ENCODE measurements at regions not wholly inside any gene's neighbourhood (a gene's known extent, or its start where the extent isn't known, plus 50 kb on each side); places are given as distances from the start of the nearest gene placed in this dataset.
"Not testable (repeated sequence)": the region's sequence is repeated elsewhere in the genome, so short reads cannot be mapped to it uniquely, and the experiment has no call there.

DNA sequence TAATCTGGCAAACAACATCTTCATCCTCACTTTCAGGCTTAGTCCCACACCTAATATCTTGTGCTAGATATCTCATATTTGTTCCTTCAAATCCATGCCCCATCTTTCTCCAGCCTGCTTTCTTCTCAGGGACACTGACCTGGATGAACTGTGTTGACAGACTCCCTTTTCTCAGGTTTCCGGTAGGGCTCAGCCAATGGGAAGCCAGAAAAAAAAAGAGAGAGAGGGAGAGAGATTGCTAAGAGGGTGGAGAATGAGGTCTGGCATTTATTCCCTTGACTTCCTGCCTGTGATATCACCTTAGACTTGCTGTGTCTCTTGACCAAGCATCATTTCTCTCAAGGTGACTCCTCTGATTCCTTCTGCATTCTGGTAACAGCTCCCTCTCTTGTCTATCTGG, 145.6 kb upstream of the ABI3BP start:
- no peak for DNase-seq (ENCODE audit: low read depth)

DNA sequence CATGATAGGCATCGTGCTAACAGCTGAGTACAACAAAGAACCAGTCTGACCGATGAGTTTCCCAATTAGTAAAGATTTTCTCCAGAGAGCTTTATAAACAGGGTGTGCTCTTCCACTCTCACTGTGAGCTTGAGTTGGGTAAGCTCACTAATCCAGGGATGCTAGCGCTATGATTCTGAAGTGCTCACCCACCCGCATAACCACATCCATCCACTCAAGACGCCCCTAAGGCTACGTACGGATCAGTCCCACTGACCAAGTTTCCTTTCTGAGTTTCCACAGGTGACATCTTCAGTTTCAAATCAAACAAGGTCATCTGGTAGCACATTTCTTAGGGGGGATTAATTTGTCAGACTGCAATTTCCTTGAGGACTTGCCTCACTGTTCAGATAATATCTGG, 141.1 kb upstream of the ABI3BP start:
- no peak for DNase-seq (ENCODE audit: low read depth)

DNA sequence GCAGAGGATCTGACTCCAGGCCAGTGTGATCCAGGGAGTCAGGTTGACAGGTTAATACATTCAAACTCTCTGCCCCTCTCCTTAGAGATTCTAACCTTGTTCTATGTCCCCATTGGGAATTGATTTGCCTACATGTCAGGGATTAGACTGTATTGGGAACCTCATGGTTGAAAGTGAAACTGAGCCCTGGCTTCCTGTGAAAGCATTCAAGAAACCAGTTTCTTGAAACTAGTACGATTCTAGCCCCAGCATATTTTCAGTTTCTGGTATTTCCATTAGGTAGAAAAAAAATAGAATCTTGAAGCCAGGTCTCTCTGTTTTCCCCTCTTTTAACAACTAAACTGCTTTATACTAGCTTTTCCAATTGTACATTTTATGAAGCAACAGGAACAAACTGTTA, 140.4 kb upstream of the ABI3BP start:
- DNase-seq (ENCODE audit: low read depth) = no peak

DNA sequence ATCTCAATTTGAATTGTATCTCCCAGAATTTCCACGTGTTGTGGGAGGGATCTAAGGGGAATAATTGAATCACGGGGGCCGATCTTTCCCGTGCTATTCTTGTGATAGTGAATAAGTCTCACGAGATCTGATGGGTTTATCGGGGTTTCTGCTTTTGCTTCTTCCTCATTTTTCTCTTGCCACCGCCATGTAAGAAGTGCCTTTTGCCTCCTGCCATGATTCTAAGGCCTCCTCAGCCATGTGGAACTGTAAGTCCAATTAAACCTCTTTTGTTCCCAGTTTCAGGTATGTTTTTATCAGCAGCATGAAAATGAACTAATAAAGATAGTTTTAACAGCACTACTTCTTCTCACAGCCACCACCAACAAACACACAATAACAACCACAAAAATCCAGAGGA, 140.0 kb upstream of the ABI3BP start:
- DNase-seq (ENCODE audit: low read depth) = not testable (repeated sequence)

DNA sequence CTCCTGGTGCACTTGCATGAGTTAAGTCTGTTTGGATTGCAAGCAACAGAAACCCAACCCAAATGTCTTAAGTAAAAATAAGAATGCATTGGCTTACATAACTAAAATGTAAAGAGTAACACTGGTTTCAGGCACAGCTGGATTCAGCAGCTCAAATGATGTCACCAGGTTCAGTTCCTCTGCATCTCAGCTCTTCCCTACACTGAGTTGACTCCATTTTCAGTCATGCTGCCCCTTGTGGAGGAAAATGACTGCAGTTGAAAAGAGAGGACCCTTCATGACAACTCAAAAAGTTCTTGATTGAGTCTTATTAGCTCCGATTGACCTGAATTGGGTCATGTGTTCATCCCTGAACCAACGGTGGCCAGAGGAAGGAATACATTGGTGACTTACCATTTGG, 138.5 kb upstream of the ABI3BP start:
- no peak for DNase-seq (ENCODE audit: low read depth)

DNA sequence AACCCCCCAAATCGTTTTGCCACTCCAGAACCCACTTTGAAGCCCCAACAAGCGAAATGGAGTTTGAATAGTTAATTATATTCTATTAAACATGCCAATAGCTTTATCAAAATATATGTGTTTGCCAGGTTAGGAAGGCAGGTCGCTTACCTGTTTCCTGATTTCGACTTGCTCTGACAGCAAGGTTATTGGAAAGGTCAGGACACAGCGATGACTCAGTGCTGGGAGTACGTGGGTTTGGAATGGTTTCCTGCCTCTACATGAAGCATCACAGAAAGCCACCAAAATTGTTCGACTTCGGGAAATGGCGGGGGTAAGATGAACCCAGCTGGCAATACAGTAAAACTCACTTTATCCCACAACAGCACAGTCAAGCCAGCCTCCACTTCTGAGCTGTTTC, 135.6 kb upstream of the ABI3BP start:
- no peak for DNase-seq (ENCODE audit: low read depth)

DNA sequence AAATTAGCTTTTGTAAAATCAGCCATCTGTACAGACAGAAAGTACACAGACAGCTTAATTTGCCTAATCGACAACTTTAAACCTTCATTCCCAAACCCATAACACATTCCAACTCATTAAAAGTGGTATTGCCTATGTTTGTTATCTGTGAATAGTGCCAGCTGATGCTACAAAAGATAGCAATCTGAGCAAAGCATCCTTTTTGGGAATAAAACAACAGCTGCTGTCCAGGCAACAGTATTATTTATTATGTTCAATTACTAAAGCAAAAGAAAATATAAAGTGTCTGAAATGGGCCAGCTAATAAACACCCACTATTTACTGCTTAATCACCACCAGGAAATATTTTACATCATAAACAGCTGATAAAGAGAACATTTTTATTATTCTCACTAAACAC, 134.8 kb upstream of the ABI3BP start:
- DNase-seq (ENCODE audit: low read depth) = no peak

DNA sequence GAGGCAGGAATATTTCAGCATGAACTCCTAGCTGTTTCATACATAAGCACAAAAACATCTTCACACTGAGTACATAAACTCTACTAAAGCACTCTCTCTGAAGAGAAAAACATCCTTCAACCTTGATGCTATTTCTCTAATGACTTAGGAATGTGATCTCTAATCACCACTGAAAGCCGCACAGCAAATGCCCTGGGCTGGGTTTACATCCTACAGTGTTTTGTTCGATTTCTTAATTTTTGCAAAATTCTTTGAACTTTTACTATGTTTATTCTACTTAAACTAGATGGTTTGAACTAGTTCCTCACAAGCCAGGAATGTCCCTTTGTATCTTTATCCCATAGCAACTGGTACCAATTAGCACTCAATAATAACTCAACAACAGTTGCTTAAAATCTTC, 130.9 kb upstream of the ABI3BP start:
- DNase-seq (ENCODE audit: low read depth) = no peak

DNA sequence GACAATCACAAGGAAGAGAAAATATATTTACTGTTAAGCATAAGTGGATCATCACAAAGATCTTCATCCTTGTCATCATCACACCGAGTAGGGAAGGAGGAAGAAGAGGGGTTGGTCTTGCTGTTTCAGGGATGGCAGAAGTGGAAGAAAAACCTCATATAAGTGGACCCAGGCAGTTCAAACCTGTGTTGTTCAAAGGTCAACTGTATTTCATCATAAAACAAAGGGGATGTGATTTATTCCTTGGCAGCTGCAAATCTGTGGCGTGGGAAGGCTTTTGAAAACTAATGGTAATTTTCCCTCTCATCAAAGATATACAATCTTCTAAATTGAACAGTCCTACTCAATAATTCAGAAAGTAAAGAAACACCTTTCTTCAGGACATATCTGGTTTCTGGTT, 129.9 kb upstream of the ABI3BP start:
- DNase-seq (ENCODE audit: low read depth) = no peak

DNA sequence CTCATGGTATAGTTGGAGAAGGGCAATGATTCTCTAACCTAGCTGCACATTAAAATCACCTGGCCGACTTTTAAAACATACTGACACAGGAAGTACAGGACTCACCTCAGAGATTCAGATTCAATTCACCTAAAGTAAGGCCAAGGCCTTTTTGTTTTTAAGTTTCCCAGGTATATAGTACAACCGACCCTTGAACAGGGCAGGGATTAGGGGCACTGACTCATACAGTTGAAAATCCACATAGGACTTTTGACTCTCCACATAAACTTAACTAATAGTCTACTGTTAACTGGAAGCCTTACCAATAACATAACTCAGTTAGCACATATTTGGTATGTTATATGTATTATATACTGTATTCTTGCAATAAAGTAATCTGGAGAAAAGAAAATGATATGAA, 129.5 kb upstream of the ABI3BP start:
- no peak for DNase-seq (ENCODE audit: low read depth)

DNA sequence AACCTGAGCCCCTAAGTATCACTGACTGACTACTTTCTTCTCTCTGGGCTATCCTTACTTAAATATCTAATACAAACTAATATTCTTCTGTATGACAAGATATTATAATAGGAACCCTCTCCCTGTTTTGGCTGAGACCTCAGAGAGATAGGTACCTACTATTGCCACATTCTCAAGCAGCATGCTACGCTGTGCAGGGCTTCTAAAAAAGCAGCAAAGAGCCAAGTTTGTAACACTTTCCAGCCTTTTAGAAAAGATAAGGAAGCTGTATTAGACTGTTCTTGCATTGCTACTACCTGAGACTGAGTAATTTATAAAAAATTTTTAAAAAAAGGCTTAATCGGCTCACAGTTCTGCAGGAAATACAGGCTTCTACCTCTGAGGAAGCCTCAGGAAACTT, 126.8 kb upstream of the ABI3BP start:
- DNase-seq (ENCODE audit: low read depth) = no peak

DNA sequence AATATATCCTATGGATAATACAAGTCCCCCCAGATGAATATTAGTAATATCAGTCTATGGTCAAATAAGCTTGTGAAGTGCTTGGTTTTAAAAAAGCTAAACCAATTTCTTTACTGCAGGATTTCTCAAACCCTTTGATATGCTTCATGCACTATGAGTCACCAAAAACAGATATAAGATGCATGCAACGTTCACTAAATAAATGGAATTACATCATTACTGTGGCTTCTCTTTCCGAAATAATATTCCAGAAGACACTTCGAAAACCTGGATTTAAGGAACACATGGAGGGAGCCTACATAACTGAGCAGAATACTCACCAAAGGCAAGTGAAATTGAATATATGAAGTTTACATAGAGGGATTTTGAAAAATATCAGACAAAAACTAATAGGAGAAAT, 126.3 kb upstream of the ABI3BP start:
- peak; percentile 32 for DNase-seq (ENCODE audit: low read depth)

DNA sequence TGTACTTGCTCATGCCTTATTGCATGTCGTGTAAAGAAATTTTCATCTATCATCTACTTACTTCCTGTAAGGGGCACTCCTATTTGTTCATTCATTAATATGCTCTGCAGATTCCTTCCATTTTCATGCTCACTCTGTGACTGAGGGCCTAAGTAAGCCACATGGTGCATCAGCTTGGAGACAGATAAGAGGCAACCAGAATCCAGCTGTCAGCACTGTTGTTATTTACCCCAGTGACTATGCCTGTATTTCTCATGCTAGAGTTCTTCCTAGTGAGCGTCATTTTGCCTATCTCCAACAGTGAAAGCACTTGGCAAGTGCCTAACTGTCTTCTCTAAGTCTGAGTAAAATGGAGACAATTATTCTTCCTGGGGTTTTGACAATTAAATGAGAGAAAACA, 124.8 kb upstream of the ABI3BP start:
- peak; percentile 59 for DNase-seq (ENCODE audit: low read depth)

DNA sequence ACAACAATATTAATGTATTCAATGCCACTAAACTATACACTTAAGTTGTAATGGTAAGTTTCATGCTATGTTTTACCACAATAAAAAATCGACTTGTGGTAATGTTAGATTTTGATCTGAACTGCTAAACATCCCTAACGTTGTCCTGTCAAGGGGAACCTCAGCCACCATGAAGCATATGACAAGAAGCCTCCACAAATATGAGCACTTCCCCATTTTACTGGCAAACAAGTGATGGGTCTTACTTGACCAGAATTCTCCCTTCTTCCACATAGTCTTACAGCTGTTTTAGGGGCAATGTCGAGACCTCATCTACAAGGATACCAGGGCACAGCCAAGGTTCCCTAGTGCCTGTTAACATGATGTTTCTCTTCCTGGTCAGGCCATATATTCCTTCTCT, 124.2 kb upstream of the ABI3BP start:
- DNase-seq (ENCODE audit: low read depth) = no peak

DNA sequence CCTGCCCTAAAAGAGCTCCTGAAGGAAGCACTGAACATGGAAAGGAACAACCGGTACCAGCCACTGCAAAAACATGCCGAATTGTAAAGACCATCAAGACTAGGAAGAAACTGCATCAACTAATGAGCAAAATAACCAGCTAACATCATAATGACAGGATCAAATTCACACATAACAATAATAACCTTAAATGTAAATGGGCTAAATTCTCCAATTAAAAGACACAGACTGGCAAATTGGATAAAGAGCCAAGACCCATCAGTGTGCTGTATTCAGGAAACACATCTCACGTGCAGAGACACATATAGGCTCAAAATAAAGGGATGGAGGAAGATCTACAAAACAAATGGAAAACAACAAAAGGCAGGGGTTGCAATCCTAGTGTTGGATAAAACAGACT, 117.1 kb upstream of the ABI3BP start:
- DNase-seq (ENCODE audit: low read depth) = not testable (repeated sequence)

DNA sequence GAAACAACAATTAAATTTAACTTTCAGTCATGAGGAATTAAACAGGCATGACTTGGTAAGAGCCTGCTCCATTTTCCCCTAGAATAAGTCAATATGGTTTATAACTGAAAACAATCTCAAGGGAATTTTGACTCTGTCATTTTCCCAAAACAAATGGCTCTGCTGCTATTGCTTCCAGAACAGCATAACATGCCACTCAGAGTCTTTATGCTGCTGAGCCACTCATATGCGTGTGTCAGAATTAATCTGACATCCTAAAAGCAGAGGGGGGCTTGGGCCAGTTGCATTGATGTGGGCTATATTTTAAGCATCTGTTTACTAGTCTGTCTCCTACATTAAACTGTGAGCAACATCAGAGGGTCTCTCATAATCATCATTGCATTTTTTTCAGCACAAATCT, 111.1 kb upstream of the ABI3BP start:
- DNase-seq (ENCODE audit: low read depth) = no peak

DNA sequence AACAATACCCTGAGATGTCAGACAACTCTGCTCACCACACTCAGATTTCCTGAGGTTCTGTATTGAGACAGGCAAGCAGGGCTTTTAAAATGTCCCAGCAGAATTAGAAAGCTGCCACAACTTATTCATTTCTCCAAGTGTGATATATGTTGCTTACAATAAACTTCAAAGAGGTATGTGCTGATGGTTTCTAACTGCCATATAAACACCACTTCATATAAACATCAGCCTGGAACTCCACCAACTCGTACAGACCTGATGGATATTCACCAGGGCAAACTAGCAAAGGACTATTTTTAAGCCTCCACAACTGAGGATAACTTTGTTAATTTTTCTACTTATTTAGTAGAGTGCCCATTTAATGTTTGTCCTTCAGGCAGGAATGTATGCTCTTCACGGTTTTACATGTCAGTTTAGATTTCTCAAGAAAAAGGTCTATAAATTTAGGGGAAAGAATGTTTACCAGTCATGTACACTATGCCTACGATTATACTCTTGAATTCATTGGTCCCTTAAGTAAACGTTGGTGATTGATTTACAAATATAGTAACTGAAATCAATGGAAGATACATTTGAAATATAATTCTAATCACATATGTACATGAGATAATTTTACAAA, 109.6 kb upstream of the ABI3BP start:
- no peak for DNase-seq (ENCODE audit: low read depth)

DNA sequence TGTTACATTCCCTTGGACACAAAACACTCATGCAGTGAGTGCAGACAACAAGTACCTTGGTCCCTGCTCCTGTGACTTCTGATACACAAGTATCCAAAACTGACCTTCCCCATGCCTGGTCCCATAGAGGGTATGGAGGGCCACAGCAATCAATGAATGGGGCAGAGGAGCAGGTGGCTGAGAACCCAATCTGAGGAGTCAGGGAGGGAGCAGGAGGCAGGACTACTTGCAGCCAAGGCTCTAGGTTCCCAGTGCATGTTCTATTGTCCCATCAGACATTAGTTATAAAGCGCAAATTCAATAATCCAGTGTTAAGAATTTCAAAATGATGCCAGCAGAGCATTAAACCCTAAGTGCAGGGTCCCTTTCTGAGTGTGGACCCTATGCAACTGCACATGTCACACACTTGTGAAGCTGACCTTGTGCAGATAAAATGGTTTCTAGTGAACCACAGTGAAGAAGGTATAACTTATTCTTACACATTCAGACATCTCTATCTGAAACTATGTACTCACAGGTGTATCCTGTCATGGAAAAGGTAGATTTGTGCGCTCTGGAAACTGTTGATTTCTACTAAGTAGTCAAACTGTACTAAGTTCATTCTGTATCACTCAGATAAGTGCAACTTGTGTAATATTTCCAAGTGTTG, 107.3 kb upstream of the ABI3BP start:
- no peak for DNase-seq (ENCODE audit: low read depth)

DNA sequence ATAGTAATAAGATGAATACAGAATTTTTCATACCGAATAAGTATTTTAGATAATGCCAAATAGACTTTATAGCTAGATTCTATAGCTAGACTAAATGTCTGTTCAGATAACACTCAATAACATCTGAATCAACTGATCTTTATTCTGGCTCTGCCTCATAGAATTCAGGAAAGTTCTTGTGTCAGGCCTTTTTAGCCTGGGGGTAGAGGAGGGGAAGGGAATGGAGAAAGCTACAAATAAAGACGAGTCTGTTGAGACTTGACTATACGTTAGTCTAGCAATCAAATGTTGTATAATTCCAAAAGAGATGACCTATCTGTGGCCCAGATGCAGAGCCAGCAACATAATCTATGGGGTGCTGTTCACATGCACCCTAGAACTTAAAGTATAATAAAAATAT, 106.6 kb upstream of the ABI3BP start:
- no peak for DNase-seq (ENCODE audit: low read depth)

DNA sequence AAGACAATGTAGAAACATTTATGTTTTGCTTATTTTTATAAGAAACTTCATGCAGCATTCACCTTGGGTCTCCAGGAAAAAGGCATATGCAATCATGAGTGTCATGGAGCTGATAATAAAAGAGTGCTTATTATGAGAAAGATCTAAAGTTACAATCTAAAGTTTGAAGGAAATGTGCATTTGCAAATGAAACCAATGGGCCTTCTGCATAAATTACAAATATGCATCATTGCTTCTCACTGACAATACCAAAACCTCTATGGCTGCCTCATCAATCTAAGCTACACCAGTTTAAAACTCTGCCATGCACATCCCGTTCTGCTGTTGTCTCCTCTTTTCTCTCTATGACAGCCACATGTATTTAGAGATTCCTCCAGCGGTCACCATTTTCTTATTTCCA, 103.2 kb upstream of the ABI3BP start:
- no peak for DNase-seq (ENCODE audit: low read depth)

DNA sequence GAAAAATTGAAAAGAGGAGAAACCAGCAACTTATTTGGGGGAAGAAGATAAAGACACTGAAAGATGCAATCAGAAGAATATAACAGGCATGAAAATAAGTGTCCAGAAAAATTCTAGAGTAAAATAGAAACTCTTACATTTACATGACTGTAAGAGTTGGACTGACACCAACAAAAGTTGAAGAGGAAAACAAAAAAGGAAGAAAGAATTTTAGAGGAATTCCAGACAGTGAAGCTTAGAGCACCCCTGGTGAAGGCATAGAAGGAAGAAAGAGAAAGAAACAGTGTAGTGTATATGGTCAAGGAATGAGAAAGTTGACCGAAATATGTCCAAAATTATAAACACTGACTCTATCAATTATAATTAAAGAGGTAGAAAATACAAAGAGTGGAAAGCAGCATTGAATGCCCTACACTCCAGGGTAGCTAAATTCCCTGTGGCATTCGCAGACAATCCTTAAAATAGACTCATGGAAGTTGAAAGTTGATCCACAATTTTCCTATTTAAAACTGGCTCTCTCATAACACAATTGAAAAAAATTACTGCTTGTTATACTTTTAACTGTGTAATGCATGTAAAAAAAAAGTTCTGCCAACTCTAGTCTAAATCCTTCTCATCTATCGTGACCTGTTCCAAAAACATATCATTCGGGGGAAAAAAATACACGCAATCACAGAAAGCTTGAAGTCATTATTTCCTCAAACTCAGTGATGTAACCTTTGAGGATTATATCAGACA, 102.6 kb upstream of the ABI3BP start:
- no peak for DNase-seq (ENCODE audit: low read depth)

DNA sequence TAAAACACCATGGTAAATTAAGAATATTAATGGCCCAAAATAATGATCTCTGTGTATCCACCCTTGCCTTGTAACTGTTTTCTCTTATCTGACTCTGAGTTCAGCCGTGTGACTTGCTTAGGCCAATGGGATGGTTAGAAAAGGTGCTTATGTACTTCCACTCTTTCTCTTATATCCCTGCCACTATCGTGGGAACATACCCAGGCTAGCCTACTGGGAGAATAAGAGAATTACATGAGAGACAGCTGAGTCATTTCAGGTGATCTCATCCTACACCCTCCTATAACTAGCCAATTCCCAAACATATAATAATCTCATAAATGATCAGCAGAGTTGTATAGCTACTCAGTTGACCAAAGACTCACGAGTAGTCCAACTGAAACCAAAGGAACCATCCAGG, 98.3 kb upstream of the ABI3BP start:
- DNase-seq (ENCODE audit: low read depth) = no peak

DNA sequence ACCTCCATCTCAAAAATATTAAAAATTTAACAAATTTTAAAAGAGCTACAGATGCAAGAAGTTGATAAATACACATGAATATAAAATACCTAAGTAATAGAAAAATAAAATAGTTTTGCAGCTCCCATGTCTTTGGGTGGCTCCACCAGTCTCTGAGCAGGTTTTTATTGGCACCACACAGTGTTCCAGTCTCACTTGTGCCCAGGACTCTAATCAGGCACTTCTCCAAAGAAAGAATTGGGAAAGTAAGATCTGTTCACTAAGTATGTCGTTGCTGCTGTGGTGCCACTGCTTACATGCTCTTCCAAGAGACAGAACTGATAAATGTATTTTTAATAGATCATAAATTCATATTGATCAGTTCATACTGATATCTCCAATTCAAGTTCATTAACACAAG, 92.5 kb upstream of the ABI3BP start:
- no peak for DNase-seq (ENCODE audit: low read depth)

DNA sequence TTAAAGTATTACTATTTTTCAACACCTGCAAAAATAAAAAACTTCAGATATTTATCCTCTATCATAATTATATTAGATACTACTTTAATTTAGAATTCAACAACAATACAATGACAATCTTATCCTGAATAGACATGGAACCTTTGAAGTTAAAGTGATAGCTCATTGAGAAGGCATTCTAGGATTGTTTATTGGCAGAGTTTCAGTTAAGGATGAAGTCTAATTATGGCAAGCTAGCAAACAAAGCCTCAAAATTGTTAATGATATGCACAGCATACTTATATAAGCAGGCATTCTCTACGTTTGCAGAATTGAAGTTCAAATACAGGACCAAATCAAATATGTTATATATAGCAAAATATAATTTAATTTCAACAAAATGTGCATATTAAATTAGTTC, 91.2 kb upstream of the ABI3BP start:
- DNase-seq (ENCODE audit: low read depth) = no peak

All from GM04504 (cell line).